Stomach (tissue), 4 donors: ENCODE measurements at regions not wholly inside any gene's neighbourhood (a gene's known extent, or its start where the extent isn't known, plus 50 kb on each side); places are given as distances from the start of the nearest gene placed in this dataset.

Source experiments
- POLR2A ChIP-seq, 4 donors: fragments of 450-650 bp; IDR thresholded peaks; one replicate each; pipeline ENCODE4 v1.6.1; 2016; ENCODE audit warnings: antibody characterized with exemption in 4 of 4, control low read depth in 2 of 4, mild to moderate bottlenecking in 1 of 4, moderate library complexity in 1 of 4
- POLR2AphosphoS5 ChIP-seq, 3 donors: sonication (generic); formaldehyde crosslinking; IDR thresholded peaks; one replicate each; pipeline ENCODE4 v1.6.1; 2016; ENCODE audit warnings: antibody characterized with exemption in 3 of 3
- TF ChIP-seq, protein P1 (sequence below), 7 experiments: fragments of 450-650 bp in 4 of 7; fragments of 200-600 bp in 3 of 7; sonication (generic) in 3 of 7; IDR thresholded peaks; one replicate each; pipeline ENCODE4 v1.5.1; 2016 to 2019; ENCODE audit warnings: antibody characterized with exemption in 7 of 7, control low read depth in 2 of 7, mild to moderate bottlenecking in 1 of 7

DNA sequence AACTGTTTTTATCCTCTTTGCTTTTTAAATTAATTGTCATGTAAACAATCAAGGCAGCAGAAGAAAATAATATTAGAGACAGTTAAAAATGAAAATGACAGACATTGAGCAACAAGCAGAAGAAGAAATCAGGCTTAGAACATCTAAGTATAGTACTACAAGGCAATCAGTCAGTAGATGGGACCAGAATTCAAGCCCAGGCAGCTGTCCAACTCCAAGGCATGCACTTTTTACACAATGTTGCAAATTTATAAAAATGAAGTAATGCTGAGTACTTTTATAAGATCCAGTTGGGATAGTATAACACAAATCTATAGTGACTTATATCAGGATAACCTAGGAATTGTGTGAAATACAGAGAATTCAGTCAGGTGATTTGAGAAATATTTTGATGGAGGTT, 2815.8 kb downstream of the PCDH9 start:
- TF ChIP-seq POLR2AphosphoS5 (IDR thresholded peaks at IDR 0.05) (no peak), POLR2A (IDR thresholded peaks at IDR 0.05) (no peak)
- TF ChIP-seq, protein P1, sequence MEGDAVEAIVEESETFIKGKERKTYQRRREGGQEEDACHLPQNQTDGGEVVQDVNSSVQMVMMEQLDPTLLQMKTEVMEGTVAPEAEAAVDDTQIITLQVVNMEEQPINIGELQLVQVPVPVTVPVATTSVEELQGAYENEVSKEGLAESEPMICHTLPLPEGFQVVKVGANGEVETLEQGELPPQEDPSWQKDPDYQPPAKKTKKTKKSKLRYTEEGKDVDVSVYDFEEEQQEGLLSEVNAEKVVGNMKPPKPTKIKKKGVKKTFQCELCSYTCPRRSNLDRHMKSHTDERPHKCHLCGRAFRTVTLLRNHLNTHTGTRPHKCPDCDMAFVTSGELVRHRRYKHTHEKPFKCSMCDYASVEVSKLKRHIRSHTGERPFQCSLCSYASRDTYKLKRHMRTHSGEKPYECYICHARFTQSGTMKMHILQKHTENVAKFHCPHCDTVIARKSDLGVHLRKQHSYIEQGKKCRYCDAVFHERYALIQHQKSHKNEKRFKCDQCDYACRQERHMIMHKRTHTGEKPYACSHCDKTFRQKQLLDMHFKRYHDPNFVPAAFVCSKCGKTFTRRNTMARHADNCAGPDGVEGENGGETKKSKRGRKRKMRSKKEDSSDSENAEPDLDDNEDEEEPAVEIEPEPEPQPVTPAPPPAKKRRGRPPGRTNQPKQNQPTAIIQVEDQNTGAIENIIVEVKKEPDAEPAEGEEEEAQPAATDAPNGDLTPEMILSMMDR (IDR thresholded peaks at IDR 0.05): no peak
